ENCODE measurements at regions not wholly inside any gene's neighbourhood (a gene's known extent, or its start where the extent isn't known, plus 50 kb on each side); places are given as distances from the start of the nearest gene placed in this dataset.

GRCh38 chr5:124065508-124065907 is 553.5 kb downstream of the CSNK1G3 start:
- TF ChIP-seq CTCF (IDR thresholded peaks at IDR 0.05) (0 out of 2 replicates have a peak, but pooled peaks have one; percentile 10), ZFX (IDR thresholded peaks at IDR 0.05; ENCODE audit: borderline replicate concordance) (no peak)

Measured in 22Rv1 (cell line).